ENCODE measurements at regions not wholly inside any gene's neighbourhood (a gene's known extent, or its start where the extent isn't known, plus 50 kb on each side); places are given as distances from the start of the nearest gene placed in this dataset.

GRCh38 chr6:92196325-92196724 lies 1223.0 kb downstream of the EPHA7 start:
- no peak overlapping the region for H3K4me3 ChIP-seq (ENCODE audit: insufficient read length, low read depth)
- H3K9ac ChIP-seq (ENCODE audit: insufficient read length, low read depth), result no peak overlapping the region
- H3K36me3 ChIP-seq (ENCODE audit: insufficient read depth, insufficient read length, low read length), result no peaks in the 10 kb centered on the region
- H3K27me3 ChIP-seq (ENCODE audit: insufficient read depth, insufficient read length), result no peaks in the 10 kb centered on the region
- TF ChIP-seq YY1 (IDR thresholded peaks at IDR 0.05; ENCODE audit: insufficient read depth, insufficient read length) (no peak), SUZ12 (IDR thresholded peaks at IDR 0.05; ENCODE audit: extremely low read depth, insufficient read depth, insufficient read length) (no peak), ZNF274 (IDR thresholded peaks at IDR 0.05; ENCODE audit: low read depth, low read length) (no peak)
- no peaks in the 10 kb centered on the region for H3K9me3 ChIP-seq (ENCODE audit: insufficient read depth, low read length)
- no peaks in the 10 kb centered on the region for H3K4me1 ChIP-seq (ENCODE audit: insufficient read depth, insufficient read length)
- no peak for DNase-seq (ENCODE audit: low read depth, low spot score)

GRCh38 chr6:92195796-92196195 lies 1223.6 kb downstream of the EPHA7 start:
- no peak overlapping the region for H3K4me3 ChIP-seq (ENCODE audit: insufficient read length, low read depth)
- no peak for TF ChIP-seq YY1 (IDR thresholded peaks at IDR 0.05; ENCODE audit: insufficient read depth, insufficient read length)
- TF ChIP-seq ZNF274 (IDR thresholded peaks at IDR 0.05; ENCODE audit: low read depth, low read length), result no peak
- no peak for TF ChIP-seq SUZ12 (IDR thresholded peaks at IDR 0.05; ENCODE audit: extremely low read depth, insufficient read depth, insufficient read length)
- no peaks in the 10 kb centered on the region for H3K27me3 ChIP-seq (ENCODE audit: insufficient read depth, insufficient read length)
- no peak overlapping the region for H3K9ac ChIP-seq (ENCODE audit: insufficient read length, low read depth)
- no peaks in the 10 kb centered on the region for H3K4me1 ChIP-seq (ENCODE audit: insufficient read depth, insufficient read length)
- no peaks in the 10 kb centered on the region for H3K9me3 ChIP-seq (ENCODE audit: insufficient read depth, low read length)
- H3K36me3 ChIP-seq (ENCODE audit: insufficient read depth, insufficient read length, low read length), result no peaks in the 10 kb centered on the region
- no peak for DNase-seq (ENCODE audit: low read depth, low spot score)

GRCh38 chr6:92188016-92188415 lies 1231.3 kb downstream of the EPHA7 start:
- Histone ChIP-seq H3K36me3 (ENCODE audit: insufficient read depth, insufficient read length, low read length) (no peaks in the 10 kb centered on the region), H3K9me3 (ENCODE audit: insufficient read depth, low read length) (no peaks in the 10 kb centered on the region), H3K4me1 (ENCODE audit: insufficient read depth, insufficient read length) (no peaks in the 10 kb centered on the region)

GRCh38 chr6:92184933-92185332 lies 1234.4 kb downstream of the EPHA7 start:
- Histone ChIP-seq H3K4me1 (ENCODE audit: insufficient read depth, insufficient read length) (no peaks in the 10 kb centered on the region), H3K4me3 (ENCODE audit: insufficient read length, low read depth) (no peak overlapping the region), H3K9ac (ENCODE audit: insufficient read length, low read depth) (no peak overlapping the region), H3K27me3 (ENCODE audit: insufficient read depth, insufficient read length) (no peaks in the 10 kb centered on the region), H3K9me3 (ENCODE audit: insufficient read depth, low read length) (no peaks in the 10 kb centered on the region), H3K36me3 (ENCODE audit: insufficient read depth, insufficient read length, low read length) (no peaks in the 10 kb centered on the region)
- TF ChIP-seq ZNF274 (IDR thresholded peaks at IDR 0.05; ENCODE audit: low read depth, low read length), result no peak
- TF ChIP-seq YY1 (IDR thresholded peaks at IDR 0.05; ENCODE audit: insufficient read depth, insufficient read length), result no peak
- TF ChIP-seq SUZ12 (IDR thresholded peaks at IDR 0.05; ENCODE audit: extremely low read depth, insufficient read depth, insufficient read length), result no peak
- no peak for DNase-seq (ENCODE audit: low read depth, low spot score)

More at GRCh38 chr6:92188016-92188415, 1231.3 kb downstream of the EPHA7 start:
- TF ChIP-seq SUZ12 (IDR thresholded peaks at IDR 0.05; ENCODE audit: extremely low read depth, insufficient read depth, insufficient read length), result no peak
- no peak for TF ChIP-seq YY1 (IDR thresholded peaks at IDR 0.05; ENCODE audit: insufficient read depth, insufficient read length)
- TF ChIP-seq ZNF274 (IDR thresholded peaks at IDR 0.05; ENCODE audit: low read depth, low read length), result no peak
- H3K27me3 ChIP-seq (ENCODE audit: insufficient read depth, insufficient read length), result no peaks in the 10 kb centered on the region
- no peak overlapping the region for H3K4me3 ChIP-seq (ENCODE audit: insufficient read length, low read depth)
- DNase-seq (ENCODE audit: low read depth, low spot score), result no peak
- H3K9ac ChIP-seq (ENCODE audit: insufficient read length, low read depth), result no peak overlapping the region

- DNase-seq (ENCODE audit: low read depth, low spot score), result no peak
- no peaks in the 10 kb centered on the region for H3K27me3 ChIP-seq (ENCODE audit: insufficient read depth, insufficient read length)
- H3K36me3 ChIP-seq (ENCODE audit: insufficient read depth, insufficient read length, low read length), result no peaks in the 10 kb centered on the region
- no peaks in the 10 kb centered on the region for H3K9me3 ChIP-seq (ENCODE audit: insufficient read depth, low read length)
- no peak overlapping the region for H3K4me3 ChIP-seq (ENCODE audit: insufficient read length, low read depth)
- no peaks in the 10 kb centered on the region for H3K4me1 ChIP-seq (ENCODE audit: insufficient read depth, insufficient read length)
- TF ChIP-seq YY1 (IDR thresholded peaks at IDR 0.05; ENCODE audit: insufficient read depth, insufficient read length), result no peak
- TF ChIP-seq ZNF274 (IDR thresholded peaks at IDR 0.05; ENCODE audit: low read depth, low read length), result no peak
- no peak for TF ChIP-seq SUZ12 (IDR thresholded peaks at IDR 0.05; ENCODE audit: extremely low read depth, insufficient read depth, insufficient read length)
- no peak overlapping the region for H3K9ac ChIP-seq (ENCODE audit: insufficient read length, low read depth)
These were observed 1238.0 kb downstream of the EPHA7 start for GRCh38 chr6:92181347-92181746.

- no peak for DNase-seq (ENCODE audit: low read depth, low spot score)
- Histone ChIP-seq H3K4me3 (ENCODE audit: insufficient read length, low read depth) (no peak overlapping the region), H3K9ac (ENCODE audit: insufficient read length, low read depth) (no peak overlapping the region), H3K36me3 (ENCODE audit: insufficient read depth, insufficient read length, low read length) (no peaks in the 10 kb centered on the region), H3K9me3 (ENCODE audit: insufficient read depth, low read length) (no peaks in the 10 kb centered on the region), H3K4me1 (ENCODE audit: insufficient read depth, insufficient read length) (no peaks in the 10 kb centered on the region), H3K27me3 (ENCODE audit: insufficient read depth, insufficient read length) (no peaks in the 10 kb centered on the region)
- no peak for TF ChIP-seq YY1 (IDR thresholded peaks at IDR 0.05; ENCODE audit: insufficient read depth, insufficient read length)
- TF ChIP-seq ZNF274 (IDR thresholded peaks at IDR 0.05; ENCODE audit: low read depth, low read length), result no peak
- no peak for TF ChIP-seq SUZ12 (IDR thresholded peaks at IDR 0.05; ENCODE audit: extremely low read depth, insufficient read depth, insufficient read length)
These were observed 1239.3 kb downstream of the EPHA7 start for GRCh38 chr6:92180090-92180489.

- no peaks in the 10 kb centered on the region for H3K36me3 ChIP-seq (ENCODE audit: insufficient read depth, insufficient read length, low read length)
- no peaks in the 10 kb centered on the region for H3K27me3 ChIP-seq (ENCODE audit: insufficient read depth, insufficient read length)
- TF ChIP-seq YY1 (IDR thresholded peaks at IDR 0.05; ENCODE audit: insufficient read depth, insufficient read length) (no peak), ZNF274 (IDR thresholded peaks at IDR 0.05; ENCODE audit: low read depth, low read length) (no peak), SUZ12 (IDR thresholded peaks at IDR 0.05; ENCODE audit: extremely low read depth, insufficient read depth, insufficient read length) (no peak)
- H3K4me3 ChIP-seq (ENCODE audit: insufficient read length, low read depth), result no peak overlapping the region
- no peak overlapping the region for H3K9ac ChIP-seq (ENCODE audit: insufficient read length, low read depth)
- DNase-seq (ENCODE audit: low read depth, low spot score), result no peak
- no peaks in the 10 kb centered on the region for H3K4me1 ChIP-seq (ENCODE audit: insufficient read depth, insufficient read length)
- no peaks in the 10 kb centered on the region for H3K9me3 ChIP-seq (ENCODE audit: insufficient read depth, low read length)
These were observed 1242.7 kb downstream of the EPHA7 start for GRCh38 chr6:92176666-92177065.
